ENCODE measurements at regions not wholly inside any gene's neighbourhood (a gene's known extent, or its start where the extent isn't known, plus 50 kb on each side); places are given as distances from the start of the nearest gene placed in this dataset.

DNA sequence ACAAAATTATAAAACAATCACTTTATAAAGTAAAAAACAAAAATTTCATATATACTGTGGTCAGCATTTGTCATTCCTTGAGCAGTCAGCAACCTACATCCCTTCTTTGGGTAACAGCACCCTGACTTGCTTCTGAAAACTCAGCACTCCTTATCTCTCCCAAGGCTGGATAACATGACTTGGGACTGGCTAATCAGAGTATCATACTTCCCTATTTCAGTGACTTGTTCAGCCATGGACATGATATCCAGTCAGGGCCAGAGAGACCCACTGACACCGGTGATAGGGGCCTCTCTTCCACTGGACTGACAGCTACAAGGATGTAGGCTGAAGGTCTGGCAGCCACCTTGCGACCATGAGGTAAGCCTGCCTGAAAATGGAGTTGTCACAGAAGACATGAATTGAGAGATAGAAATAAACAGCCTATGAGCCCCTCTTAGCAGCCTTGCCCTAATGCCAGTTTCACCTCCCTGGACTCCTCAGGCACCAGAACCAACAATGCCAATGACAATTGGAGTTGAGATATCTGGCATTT is 84.4 kb upstream of the NEBL start:
- no peak for DNase-seq (ENCODE audit: low read depth)

GRCh38 chr10:20978617-20979016 is 81.5 kb upstream of the NEBL start:
- DNase-seq (ENCODE audit: low read depth), result no peak

GRCh38 chr10:20977300-20977699 is 80.2 kb upstream of the NEBL start:
- no peak for DNase-seq (ENCODE audit: low read depth)

DNA sequence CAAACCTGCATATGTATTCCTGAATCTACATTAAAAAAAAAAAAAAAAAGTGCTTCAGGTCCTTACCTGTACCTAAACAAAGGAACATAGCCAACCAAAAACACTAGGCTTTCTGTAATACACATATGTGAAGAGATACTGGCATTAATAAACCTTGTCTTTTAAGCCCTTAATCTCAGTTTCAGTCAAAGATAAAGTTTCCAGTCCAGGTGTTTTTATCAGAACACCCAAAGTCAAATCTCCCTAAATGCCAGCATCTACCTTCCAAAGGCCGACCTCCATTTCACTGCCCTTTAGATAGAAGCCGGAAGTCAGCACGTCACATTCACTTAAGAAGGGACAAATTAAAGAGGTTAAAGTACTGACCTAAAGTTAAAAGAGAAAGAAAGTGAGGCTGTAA is 79.8 kb upstream of the NEBL start:
- DNase-seq (ENCODE audit: low read depth), result no peak

GRCh38 chr10:20976390-20976789 is 79.3 kb upstream of the NEBL start:
- no peak for DNase-seq (ENCODE audit: low read depth)

DNA sequence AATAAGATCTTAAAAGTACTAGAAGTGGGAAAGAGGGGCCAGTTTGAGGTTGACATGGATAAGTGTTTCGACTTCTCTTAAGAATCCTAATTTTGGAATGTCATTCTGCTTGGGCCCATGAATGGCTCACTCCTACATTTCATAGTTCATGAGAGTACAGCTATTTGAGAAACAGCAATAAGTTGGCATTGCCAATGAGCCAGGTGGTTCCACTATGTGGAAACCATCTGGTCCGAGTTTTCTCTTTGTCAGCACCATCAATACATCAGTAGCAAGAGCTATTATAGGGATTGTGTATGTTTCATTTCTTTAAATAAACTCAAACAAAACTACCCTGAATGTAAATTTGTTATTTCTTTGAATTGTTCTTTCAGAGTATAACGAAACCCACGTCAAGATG is 78.1 kb upstream of the NEBL start:
- no peak for DNase-seq (ENCODE audit: low read depth)

DNA sequence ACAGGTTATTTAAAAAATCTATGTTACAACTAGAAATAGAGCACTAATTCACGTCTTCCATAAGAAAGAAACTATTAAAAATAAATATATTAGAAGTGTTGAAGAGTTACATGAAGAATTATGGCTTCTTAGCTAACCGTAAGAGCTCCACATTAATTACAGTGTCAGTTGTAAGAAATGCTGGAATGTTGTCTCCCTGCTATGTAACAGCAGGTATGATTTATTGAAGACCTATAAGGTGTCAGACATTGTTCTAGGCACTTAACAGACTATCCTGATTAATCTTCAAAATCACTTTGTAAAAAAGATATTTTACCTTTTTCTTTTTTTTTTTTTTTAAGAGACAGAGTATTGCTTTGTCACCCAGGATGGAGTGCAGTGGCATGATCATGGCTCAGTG is 75.8 kb upstream of the NEBL start:
- no peak for DNase-seq (ENCODE audit: low read depth)

GRCh38 chr10:20971901-20972300 is 74.8 kb upstream of the NEBL start:
- peak; percentile 28 for DNase-seq (ENCODE audit: low read depth)

DNA sequence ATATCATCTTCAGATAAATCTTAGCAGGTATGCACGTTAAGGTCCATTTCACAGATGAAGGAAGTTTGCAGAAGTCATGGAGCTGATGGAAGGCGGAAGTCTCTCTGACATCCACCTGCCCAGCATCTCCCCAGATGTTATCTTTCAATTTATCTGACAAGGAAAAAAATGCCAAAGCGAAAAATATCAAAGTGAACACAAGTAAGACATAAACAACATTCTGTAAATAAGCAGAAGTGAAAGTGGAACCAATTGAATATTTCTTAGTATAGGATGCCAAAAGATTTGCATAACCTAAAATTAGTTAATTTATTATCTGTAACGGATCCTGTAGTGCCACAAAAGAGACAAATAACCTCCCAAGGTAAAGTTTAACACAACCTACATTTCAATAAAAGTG is 73.6 kb upstream of the NEBL start:
- no peak for DNase-seq (ENCODE audit: low read depth)

DNA sequence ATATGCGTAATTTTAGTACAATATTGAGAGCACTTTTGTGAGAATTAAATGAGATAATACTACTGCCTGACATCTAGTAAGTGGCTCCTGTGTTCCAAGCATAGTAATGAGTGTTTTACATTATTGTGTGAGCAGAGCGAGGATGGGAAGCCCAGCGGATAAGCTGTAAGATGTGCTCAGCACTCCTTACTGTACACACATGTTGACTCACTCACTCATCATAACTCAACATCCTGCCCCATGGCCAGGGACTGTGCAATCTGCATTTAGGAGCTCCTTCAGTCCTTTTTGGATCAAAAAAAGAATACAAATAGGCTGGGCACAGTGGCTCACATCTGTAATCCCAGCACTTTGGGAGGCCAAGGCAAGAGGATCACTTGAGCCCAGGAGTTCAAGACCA is 72.9 kb upstream of the NEBL start:
- DNase-seq (ENCODE audit: low read depth), result peak; percentile 84

GRCh38 chr10:20966426-20966825 is 69.3 kb upstream of the NEBL start:
- DNase-seq (ENCODE audit: low read depth), result no peak

GRCh38 chr10:20963721-20964595 is 66.8 kb upstream of the NEBL start:
- no peak for DNase-seq (ENCODE audit: low read depth)

- DNase-seq (ENCODE audit: low read depth), result peak; percentile 7
These were observed 65.9 kb upstream of the NEBL start for GRCh38 chr10:20963056-20963455.

GRCh38 chr10:20962165-20962564 is 65.1 kb upstream of the NEBL start:
- DNase-seq (ENCODE audit: low read depth), result peak; percentile 49

- DNase-seq (ENCODE audit: low read depth), result no peak
These were observed 62.1 kb upstream of the NEBL start for GRCh38 chr10:20959242-20959641.

- no peak for DNase-seq (ENCODE audit: low read depth)
These were observed 61.7 kb upstream of the NEBL start for GRCh38 chr10:20958764-20959163.

GRCh38 chr10:20958225-20958624 is 61.1 kb upstream of the NEBL start:
- DNase-seq (ENCODE audit: low read depth), result no peak

- DNase-seq (ENCODE audit: low read depth), result no peak
These were observed 60.6 kb upstream of the NEBL start for GRCh38 chr10:20957744-20958143.

DNA sequence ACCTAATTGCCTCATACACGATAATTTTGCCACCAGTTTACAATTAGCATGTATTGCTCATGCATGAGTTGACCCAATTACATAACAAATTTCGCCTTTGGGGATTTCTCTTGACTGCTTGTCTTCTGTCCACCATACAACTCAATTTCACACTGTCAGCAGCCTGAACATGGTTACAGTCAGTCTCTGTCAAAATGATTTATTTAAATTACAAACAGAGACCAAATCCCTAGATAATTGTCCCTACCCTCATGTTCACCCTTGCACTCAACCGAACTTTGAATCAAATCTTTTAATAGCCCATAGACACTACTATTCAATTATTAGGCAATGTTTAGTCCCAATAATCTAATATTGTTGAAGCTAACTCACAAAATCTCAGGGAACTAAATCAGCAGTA is 59.7 kb upstream of the NEBL start:
- DNase-seq (ENCODE audit: low read depth), result no peak

- DNase-seq (ENCODE audit: low read depth), result peak; percentile 16
These were observed 58.3 kb upstream of the NEBL start for GRCh38 chr10:20955355-20955893.

DNA sequence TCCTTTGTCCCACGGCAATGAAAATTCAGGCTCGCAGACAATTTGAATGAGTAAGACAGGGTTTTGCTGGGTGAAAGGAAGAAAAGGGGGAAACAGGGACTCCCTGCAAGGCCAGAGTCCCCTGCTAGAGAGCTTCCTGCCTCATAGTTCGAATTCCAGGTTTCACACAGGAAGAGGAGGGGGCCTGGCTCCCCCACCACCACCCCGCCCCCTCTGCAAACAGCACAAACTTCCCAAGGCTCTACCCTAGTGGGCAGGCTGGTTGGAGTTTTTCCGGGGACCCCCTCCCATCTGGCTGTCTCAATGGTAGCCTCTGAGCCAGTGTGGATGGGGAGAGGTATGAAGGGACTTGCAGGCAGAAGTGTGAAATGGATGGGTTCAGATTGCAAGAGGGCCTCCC is 57.4 kb upstream of the NEBL start:
- DNase-seq (ENCODE audit: low read depth), result no peak

GRCh38 chr10:20953120-20953519 is 56.0 kb upstream of the NEBL start:
- no peak for DNase-seq (ENCODE audit: low read depth)

- no peak for DNase-seq (ENCODE audit: low read depth)
These were observed 52.9 kb upstream of the NEBL start for GRCh38 chr10:20949967-20950366.
